Neural cell (in vitro differentiated cells): ENCODE measurements at regions not wholly inside any gene's neighbourhood (a gene's known extent, or its start where the extent isn't known, plus 50 kb on each side); places are given as distances from the start of the nearest gene placed in this dataset.
A peak's percentile ranks its signal among the peaks of the same experiment; 100 is the strongest.

Source experiments
- H2AFZ ChIP-seq: fragments of 200-600, 300-800 bp; sonication (generic), shearing (Covaris generic); 2 replicates; pipeline ENCODE4 v1.6.0; 2014; ENCODE audit warnings: low read depth, mild to moderate bottlenecking, antibody characterized with exemption, low read length, moderate library complexity
- H3F3A ChIP-seq: fragments of 200-600 bp; shearing (Covaris generic); 2 replicates; pipeline ENCODE4 v1.6.1; 2016; ENCODE audit warnings: mild to moderate bottlenecking, moderate library complexity, mixed read lengths, antibody characterized with exemption, low read length; ENCODE audit not compliant: insufficient read depth, poor library complexity, severe bottlenecking
- H3K27ac ChIP-seq: fragments of 200-600, 300-800 bp; sonication (generic), shearing (Covaris generic); 2 replicates; pipeline ENCODE4 v1.5.1; 2014; ENCODE audit warnings: mild to moderate bottlenecking, low read length, moderate library complexity
- H3K27me3 ChIP-seq: fragments of 300-800, 200-600 bp; sonication (generic), shearing (Covaris generic); 2 replicates; pipeline ENCODE4 v1.6.0; 2014; ENCODE audit warnings: mild to moderate bottlenecking, low read depth, low read length, moderate library complexity; ENCODE audit not compliant: insufficient read depth
- H3K36me3 ChIP-seq: fragments of 300-800, 200-600 bp; sonication (generic), shearing (Covaris generic); 2 replicates; pipeline ENCODE4 v1.5.1; 2014; ENCODE audit warnings: mild to moderate bottlenecking, antibody characterized with exemption, low read length, moderate library complexity; ENCODE audit not compliant: insufficient read depth
- H3K4me2 ChIP-seq: fragments of 300-800, 200-600 bp; sonication (generic), shearing (Covaris generic); 2 replicates; pipeline ENCODE4 v1.6.0; 2014; ENCODE audit warnings: mild to moderate bottlenecking, low read length
- H3K4me3 ChIP-seq: fragments of 300-800, 200-600 bp; sonication (generic), shearing (Covaris generic); 2 replicates; pipeline ENCODE4 v1.5.1; 2014; ENCODE audit warnings: mild to moderate bottlenecking, low read length, moderate library complexity
- H3K79me2 ChIP-seq: fragments of 200-600 bp; shearing (Covaris generic); replicated peaks from 2 replicates; pipeline ENCODE4 v1.6.0; 2014; ENCODE audit warnings: mild to moderate bottlenecking, low read length, moderate library complexity; ENCODE audit not compliant: insufficient read depth
- H3K9ac ChIP-seq: fragments of 300-800, 200-600 bp; sonication (generic), shearing (Covaris generic); 2 replicates; pipeline ENCODE4 v1.6.1; 2016; ENCODE audit warnings: mild to moderate bottlenecking, low read length, mixed read lengths
- H3K9me2 ChIP-seq: fragments of 200-600 bp; shearing (Covaris generic); 2 replicates; pipeline ENCODE4 v1.6.1; 2016; ENCODE audit warnings: mild to moderate bottlenecking, low read length, mixed read lengths; ENCODE audit not compliant: insufficient read depth
- H3K9me3 ChIP-seq: fragments of 200-600, 300-800 bp; sonication (generic), shearing (Covaris generic); 2 replicates; pipeline ENCODE4 v1.6.1; 2016; ENCODE audit warnings: mild to moderate bottlenecking, mixed run types, low read length, moderate library complexity, mixed read lengths
- H4K20me1 ChIP-seq: fragments of 200-600 bp; shearing (Covaris generic); 2 replicates; pipeline ENCODE4 v1.6.1; 2016; ENCODE audit warnings: mild to moderate bottlenecking, mixed run types; ENCODE audit not compliant: insufficient read depth
- EP300 ChIP-seq: fragments of 450-650 bp; conservative IDR thresholded peaks from 2 replicates; pipeline ENCODE4 v1.6.1; 2014; ENCODE audit warnings: antibody characterized with exemption, mild to moderate bottlenecking, moderate library complexity; ENCODE audit not compliant: poor library complexity, severe bottlenecking
- MXI1 ChIP-seq: fragments of 450-650 bp; conservative IDR thresholded peaks from 2 replicates; pipeline ENCODE4 v1.6.1; 2014; ENCODE audit warnings: antibody characterized with exemption, mild to moderate bottlenecking; ENCODE audit not compliant: poor library complexity, severe bottlenecking
- POLR2AphosphoS5 ChIP-seq: IDR thresholded peaks from 2 replicates; pipeline ENCODE4 v1.6.1; 2012
- RAD21 ChIP-seq: fragments of 450-650 bp; conservative IDR thresholded peaks from 2 replicates; pipeline ENCODE4 v1.6.1; 2014; ENCODE audit warnings: antibody characterized with exemption, mild to moderate bottlenecking, moderate library complexity
- SMC3 ChIP-seq: fragments of 450-650 bp; conservative IDR thresholded peaks from 2 replicates; pipeline ENCODE4 v1.6.1; 2014; ENCODE audit warnings: antibody characterized with exemption, mild to moderate bottlenecking, moderate library complexity; ENCODE audit not compliant: poor library complexity
- TAF1 ChIP-seq: IDR thresholded peaks from 2 replicates; pipeline ENCODE4 v1.6.1; 2012; ENCODE audit warnings: low read depth
- TF ChIP-seq, protein P1 (sequence below): fragments of 450-650 bp; IDR thresholded peaks from 2 replicates; pipeline ENCODE4 v1.5.1; 2014; ENCODE audit warnings: antibody characterized with exemption, mild to moderate bottlenecking, moderate library complexity; ENCODE audit not compliant: poor library complexity, severe bottlenecking

DNA sequence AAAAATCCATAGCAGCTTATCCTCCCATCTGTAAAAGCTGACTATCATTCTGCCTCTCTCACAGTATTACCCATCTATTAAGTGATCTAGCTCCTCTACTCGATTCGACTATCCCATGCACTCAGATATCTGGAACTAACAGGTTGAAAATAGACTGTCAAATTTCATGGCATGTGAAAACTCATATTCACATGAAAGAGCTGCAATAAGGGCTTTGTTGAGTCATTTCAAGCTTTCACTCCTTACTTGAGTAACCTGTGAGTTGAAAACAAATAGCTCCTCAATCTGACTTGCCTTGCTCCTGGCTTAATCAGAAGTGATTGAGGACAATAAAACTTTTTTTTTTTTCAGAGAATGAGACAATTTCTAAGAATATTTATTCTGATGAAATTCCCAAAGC lies 192.4 kb upstream of the ERBB4 start:
- H3K27ac ChIP-seq: peak overlapping the region; percentile 25
- H3F3A ChIP-seq: peaks cover 4% of the 10 kb centered on the region
- H3K9ac ChIP-seq: no peak overlapping the region
- no peaks in the 10 kb centered on the region for H3K9me3 ChIP-seq
- no peaks in the 10 kb centered on the region for H4K20me1 ChIP-seq
- H3K27me3 ChIP-seq: no peaks in the 10 kb centered on the region
- no peaks in the 10 kb centered on the region for H3K79me2 ChIP-seq
- no peak overlapping the region for H2AFZ ChIP-seq
- H3K4me2 ChIP-seq: no peak overlapping the region
- no peaks in the 10 kb centered on the region for H3K36me3 ChIP-seq
- no peak overlapping the region for H3K4me3 ChIP-seq
- TF ChIP-seq POLR2AphosphoS5 (peak; percentile 53), TAF1 (no peak), MXI1 (no peak), SMC3 (no peak), EP300 (peak; percentile 48)
- TF ChIP-seq, protein P1, sequence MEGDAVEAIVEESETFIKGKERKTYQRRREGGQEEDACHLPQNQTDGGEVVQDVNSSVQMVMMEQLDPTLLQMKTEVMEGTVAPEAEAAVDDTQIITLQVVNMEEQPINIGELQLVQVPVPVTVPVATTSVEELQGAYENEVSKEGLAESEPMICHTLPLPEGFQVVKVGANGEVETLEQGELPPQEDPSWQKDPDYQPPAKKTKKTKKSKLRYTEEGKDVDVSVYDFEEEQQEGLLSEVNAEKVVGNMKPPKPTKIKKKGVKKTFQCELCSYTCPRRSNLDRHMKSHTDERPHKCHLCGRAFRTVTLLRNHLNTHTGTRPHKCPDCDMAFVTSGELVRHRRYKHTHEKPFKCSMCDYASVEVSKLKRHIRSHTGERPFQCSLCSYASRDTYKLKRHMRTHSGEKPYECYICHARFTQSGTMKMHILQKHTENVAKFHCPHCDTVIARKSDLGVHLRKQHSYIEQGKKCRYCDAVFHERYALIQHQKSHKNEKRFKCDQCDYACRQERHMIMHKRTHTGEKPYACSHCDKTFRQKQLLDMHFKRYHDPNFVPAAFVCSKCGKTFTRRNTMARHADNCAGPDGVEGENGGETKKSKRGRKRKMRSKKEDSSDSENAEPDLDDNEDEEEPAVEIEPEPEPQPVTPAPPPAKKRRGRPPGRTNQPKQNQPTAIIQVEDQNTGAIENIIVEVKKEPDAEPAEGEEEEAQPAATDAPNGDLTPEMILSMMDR: no peak
- peaks cover 4% of the 10 kb centered on the region for H3K9me2 ChIP-seq

DNA sequence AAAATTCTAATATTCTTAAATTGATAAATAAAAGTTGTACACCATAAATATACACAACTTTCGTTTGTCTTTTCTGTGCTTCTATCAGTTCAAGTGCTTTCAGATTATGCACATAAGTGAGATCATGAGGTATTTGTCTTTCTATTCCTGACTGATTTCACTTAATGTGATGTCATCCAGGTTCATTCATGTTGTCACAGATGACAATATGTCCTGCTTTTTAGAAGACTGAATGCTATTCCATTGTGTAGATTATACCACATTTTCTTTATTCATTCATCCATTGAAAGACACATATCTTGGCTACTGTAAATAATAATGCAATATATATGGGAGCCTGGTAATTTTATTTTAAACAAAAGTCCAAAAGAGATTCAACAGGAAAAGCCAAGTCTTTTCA lies 190.1 kb upstream of the ERBB4 start:
- Histone ChIP-seq H3K9me3 (no peaks in the 10 kb centered on the region), H3K27me3 (no peaks in the 10 kb centered on the region), H3F3A (no peaks in the 10 kb centered on the region), H4K20me1 (no peaks in the 10 kb centered on the region), H3K9ac (no peak overlapping the region), H3K79me2 (no peaks in the 10 kb centered on the region), H2AFZ (no peak overlapping the region), H3K9me2 (peaks cover 4% of the 10 kb centered on the region), H3K36me3 (no peaks in the 10 kb centered on the region), H3K4me2 (no peak overlapping the region), H3K27ac (peak overlapping the region; percentile 48), H3K4me3 (no peak overlapping the region)
- TF ChIP-seq RAD21: no peak
- TF ChIP-seq EP300: peak; percentile 79

DNA sequence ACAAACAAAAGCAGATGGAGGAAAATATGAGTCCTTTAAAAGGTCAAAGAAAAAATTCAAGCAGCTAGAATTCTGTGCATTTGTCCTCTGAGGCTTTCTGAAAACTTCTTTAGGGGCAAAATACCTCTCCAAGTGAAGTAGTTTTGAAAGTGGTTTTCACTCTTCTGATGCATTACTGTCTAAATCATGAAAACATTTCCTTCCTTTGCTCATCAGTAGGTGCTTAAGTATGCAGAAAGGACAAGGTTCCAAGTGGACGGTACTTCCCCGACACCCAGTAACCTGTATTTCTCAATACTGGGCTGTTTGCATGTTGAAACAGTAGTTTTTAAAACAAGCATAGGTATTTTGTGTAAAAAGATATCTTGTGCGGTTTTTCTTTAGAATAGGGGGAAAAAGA lies 189.1 kb upstream of the ERBB4 start:
- Histone ChIP-seq H3K9ac (no peak overlapping the region), H3K27ac (no peak overlapping the region), H3K9me2 (peaks cover 4% of the 10 kb centered on the region), H4K20me1 (no peaks in the 10 kb centered on the region), H3K36me3 (no peaks in the 10 kb centered on the region), H3K4me2 (no peak overlapping the region), H3K27me3 (no peaks in the 10 kb centered on the region), H2AFZ (no peak overlapping the region), H3K79me2 (no peaks in the 10 kb centered on the region), H3K9me3 (no peaks in the 10 kb centered on the region), H3F3A (no peaks in the 10 kb centered on the region), H3K4me3 (no peak overlapping the region)
- TF ChIP-seq TAF1: no peak

DNA sequence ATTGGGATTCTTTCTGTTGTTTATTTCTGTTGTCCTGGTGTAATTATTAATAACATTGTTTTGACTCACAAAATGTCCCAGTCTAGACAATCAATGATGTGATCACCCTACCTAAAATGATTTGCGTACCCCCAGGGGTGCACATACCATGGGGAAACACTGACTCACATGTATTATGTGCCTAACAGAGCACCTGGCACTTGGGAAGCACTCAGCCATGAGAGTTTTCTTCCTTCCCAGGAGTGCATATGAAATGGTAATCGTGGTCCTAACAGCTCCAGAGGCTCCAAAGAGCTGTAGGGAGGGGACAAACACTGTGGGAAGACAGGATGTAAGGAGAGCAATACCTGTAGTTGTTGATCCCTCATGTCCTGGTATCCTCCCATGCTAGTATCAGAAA lies 187.8 kb upstream of the ERBB4 start:
- H2AFZ ChIP-seq: no peak overlapping the region
- no peak for TF ChIP-seq POLR2AphosphoS5
- no peak for TF ChIP-seq MXI1
- TF ChIP-seq RAD21: no peak
- no peaks in the 10 kb centered on the region for H3K36me3 ChIP-seq
- H3K9me3 ChIP-seq: no peaks in the 10 kb centered on the region
- no peaks in the 10 kb centered on the region for H4K20me1 ChIP-seq
- H3F3A ChIP-seq: no peaks in the 10 kb centered on the region
- no peak overlapping the region for H3K4me2 ChIP-seq
- H3K4me3 ChIP-seq: no peak overlapping the region
- no peaks in the 10 kb centered on the region for H3K27me3 ChIP-seq
- H3K9me2 ChIP-seq: no peaks in the 10 kb centered on the region
- no peak overlapping the region for H3K27ac ChIP-seq
- no peak overlapping the region for H3K9ac ChIP-seq
- H3K79me2 ChIP-seq: no peaks in the 10 kb centered on the region
